ENCODE measurements at regions not wholly inside any gene's neighbourhood (a gene's known extent, or its start where the extent isn't known, plus 50 kb on each side); places are given as distances from the start of the nearest gene placed in this dataset.

GRCh38 chr3:48067271-48067670 is 51.1 kb upstream of the MAP4 start:
- Histone ChIP-seq H3K4me3 (ENCODE audit: control insufficient read depth in 2 of 3, extremely low read depth in 1 of 3, insufficient read depth in 2 of 3, low read depth in 1 of 3, low read length in 3 of 3) (no peak overlapping the region), H3K27me3 (ENCODE audit: control insufficient read depth, extremely low read depth, insufficient read depth, low read length) (no peaks in the 10 kb centered on the region), H3K9me3 (ENCODE audit: control insufficient read depth, low read depth, low read length) (no peaks in the 10 kb centered on the region), H3K27ac (ENCODE audit: control insufficient read depth, insufficient read depth, low read length) (no peak overlapping the region), H4K20me1 (ENCODE audit: control insufficient read depth, extremely low read depth, insufficient read depth, low read length) (peaks cover 22% of the 10 kb centered on the region), H3K4me1 (ENCODE audit: control insufficient read depth, extremely low read depth, insufficient read depth, low read length) (peaks cover 32% of the 10 kb centered on the region), H3K36me3 (ENCODE audit: control insufficient read depth in 2 of 2, extremely low read depth in 1 of 2, insufficient read depth in 2 of 2, low read length in 2 of 2) (peaks cover 5 to 23% of the 10 kb centered on the region in 2 experiments), H3K4me2 (ENCODE audit: control insufficient read depth, extremely low read depth, insufficient read depth, low read depth, low read length) (no peak overlapping the region), H2AFZ (ENCODE audit: control insufficient read depth, low read length) (no peak overlapping the region), H3K9me1 (ENCODE audit: control insufficient read depth, extremely low read depth, insufficient read depth, low read length) (no peaks in the 10 kb centered on the region), H3K9ac (ENCODE audit: control insufficient read depth, extremely low read depth, insufficient read depth, low read length) (no peak overlapping the region), H3K79me2 (ENCODE audit: control insufficient read depth, insufficient read depth, low read length) (peaks cover 97% of the 10 kb centered on the region)
- dilution Hi-C loops (cut with MboI; ENCODE audit: extremely low pct_ligation_motif_present, low sequenced_read_pairs) = no loop called here
- no peak for TF ChIP-seq EZH2 (IDR thresholded peaks at IDR 0.05; ENCODE audit: low read length)
- no peak for TF ChIP-seq CTCF (optimal IDR thresholded peaks at IDR 0.05 in 1 of 3, IDR thresholded peaks at IDR 0.05 in 1 of 3, conservative IDR thresholded peaks at IDR 0.05 in 1 of 3; ENCODE audit: extremely low read depth in 1 of 3, insufficient read depth in 2 of 3, low read length in 3 of 3)
- no peak for DNase-seq (ENCODE audit: low read depth, low spot score)
- no peak for FAIRE-seq
